ENCODE measurements at regions not wholly inside any gene's neighbourhood (a gene's known extent, or its start where the extent isn't known, plus 50 kb on each side); places are given as distances from the start of the nearest gene placed in this dataset.

DNA sequence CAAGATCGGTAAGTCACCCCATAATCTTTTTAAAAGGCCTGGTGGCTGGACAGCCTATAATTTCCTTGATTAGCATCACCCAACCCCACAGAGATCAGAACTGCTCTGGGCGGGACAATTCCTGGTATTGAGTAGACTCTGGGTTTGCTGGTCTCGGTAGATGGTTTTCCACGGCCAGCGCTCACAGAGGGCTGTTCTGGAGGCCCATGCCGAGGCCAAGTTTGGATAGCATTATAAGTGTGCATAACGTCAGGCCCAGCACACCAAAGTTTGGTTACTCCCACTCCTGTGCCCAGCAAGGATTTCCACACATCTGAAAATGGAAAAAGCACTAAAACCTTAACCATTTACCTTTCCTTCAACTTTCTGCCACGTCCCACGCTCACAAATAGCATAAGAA lies 104.7 kb upstream of the RREB1 start:
- Histone ChIP-seq H3K18ac (ENCODE audit: insufficient read length, low read depth, low read length) (no peak overlapping the region), H3K9ac (ENCODE audit: extremely low read depth, insufficient read length, low read length) (no peak overlapping the region), H2AFZ (ENCODE audit: low read length) (no peak overlapping the region), H3K79me1 (ENCODE audit: insufficient read depth, low read depth, low read length, poor library complexity, severe bottlenecking) (no peaks in the 10 kb centered on the region), H4K20me1 (ENCODE audit: control insufficient read depth, insufficient read depth, insufficient read length) (no peaks in the 10 kb centered on the region), H3K4ac (ENCODE audit: low read depth, low read length) (no peak overlapping the region), H4K91ac (ENCODE audit: insufficient read length, low read depth, low read length) (no peak overlapping the region), H3K4me1 (ENCODE audit: insufficient read depth, low read length) (peaks cover 2% of the 10 kb centered on the region; the same call in 1 of the 2 replicates), H3K23me2 (ENCODE audit: insufficient read length, low read depth, low read length, poor library complexity, severe bottlenecking) (no peaks in the 10 kb centered on the region), H2BK5ac (ENCODE audit: insufficient read length, low read length) (no peak overlapping the region), H2BK20ac (ENCODE audit: low read depth, low read length, poor library complexity, severe bottlenecking) (no peak overlapping the region), H3K27ac (ENCODE audit: insufficient read length, low read depth, low read length) (no peak overlapping the region), H4K5ac (ENCODE audit: insufficient read length, low read depth, low read length) (no peak overlapping the region), H2BK15ac (ENCODE audit: low read depth, low read length) (no peak overlapping the region), H3K9me3 (ENCODE audit: control insufficient read depth, low read depth, low read length) (no peaks in the 10 kb centered on the region), H2AK5ac (ENCODE audit: insufficient read length, low read length) (no peak overlapping the region), H3K56ac (ENCODE audit: insufficient read length, low read depth, low read length) (no peak overlapping the region), H2BK12ac (ENCODE audit: insufficient read length, low read depth, low read length) (no peak overlapping the region), H3K4me2 (ENCODE audit: insufficient read depth, insufficient read length, low read length) (no peak overlapping the region), H2BK120ac (ENCODE audit: low read depth, low read length, poor library complexity, severe bottlenecking) (no peak overlapping the region), H4K8ac (replicated peaks; ENCODE audit: insufficient read length, low read depth, low read length) (no peak overlapping the region), H3T11ph (ENCODE audit: low read length) (no peak overlapping the region), H3K23ac (ENCODE audit: insufficient read length, low read depth, low read length) (no peak overlapping the region), H3K27me3 (ENCODE audit: insufficient read depth, low read length) (no peaks in the 10 kb centered on the region), H3K14ac (ENCODE audit: insufficient read depth, low read length) (no peak overlapping the region), H3K79me2 (ENCODE audit: insufficient read depth, low read length) (no peaks in the 10 kb centered on the region)
- Mint-ChIP-seq H3K4me3 (no peak overlapping the region), H3K9me3 (peaks cover 0 to 3% of the 10 kb centered on the region in 2 experiments; a peak in 2 of 5 replicates), H3K27me3 (ENCODE audit: low read depth) (no peaks in the 10 kb centered on the region), H3K27ac (0 out of 7 replicates have a peak overlapping the region, but pooled peaks of 1 of the 3 experiments have one; percentile 2), H3K4me1 (peaks cover 7 to 18% of the 10 kb centered on the region in 2 experiments), H3K36me3 (ENCODE audit: insufficient read depth in 1 of 3, low read depth in 3 of 3) (peaks cover 0 to 3% (median 0%) of the 10 kb centered on the region in 3 experiments; a peak in 1 of 7 replicates)
- no peak for DNase-seq
- no CpG with 5 or more reads among the region's 9 CpGs for WGBS (ENCODE audit: extremely low coverage, insufficient read length, low lambda C conversion rate)
- TF ChIP-seq, protein P1, sequence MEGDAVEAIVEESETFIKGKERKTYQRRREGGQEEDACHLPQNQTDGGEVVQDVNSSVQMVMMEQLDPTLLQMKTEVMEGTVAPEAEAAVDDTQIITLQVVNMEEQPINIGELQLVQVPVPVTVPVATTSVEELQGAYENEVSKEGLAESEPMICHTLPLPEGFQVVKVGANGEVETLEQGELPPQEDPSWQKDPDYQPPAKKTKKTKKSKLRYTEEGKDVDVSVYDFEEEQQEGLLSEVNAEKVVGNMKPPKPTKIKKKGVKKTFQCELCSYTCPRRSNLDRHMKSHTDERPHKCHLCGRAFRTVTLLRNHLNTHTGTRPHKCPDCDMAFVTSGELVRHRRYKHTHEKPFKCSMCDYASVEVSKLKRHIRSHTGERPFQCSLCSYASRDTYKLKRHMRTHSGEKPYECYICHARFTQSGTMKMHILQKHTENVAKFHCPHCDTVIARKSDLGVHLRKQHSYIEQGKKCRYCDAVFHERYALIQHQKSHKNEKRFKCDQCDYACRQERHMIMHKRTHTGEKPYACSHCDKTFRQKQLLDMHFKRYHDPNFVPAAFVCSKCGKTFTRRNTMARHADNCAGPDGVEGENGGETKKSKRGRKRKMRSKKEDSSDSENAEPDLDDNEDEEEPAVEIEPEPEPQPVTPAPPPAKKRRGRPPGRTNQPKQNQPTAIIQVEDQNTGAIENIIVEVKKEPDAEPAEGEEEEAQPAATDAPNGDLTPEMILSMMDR (conservative IDR thresholded peaks at IDR 0.05), result no peak
